ENCODE measurements at regions not wholly inside any gene's neighbourhood (a gene's known extent, or its start where the extent isn't known, plus 50 kb on each side); places are given as distances from the start of the nearest gene placed in this dataset.
"Not testable (repeated sequence)": the region's sequence is repeated elsewhere in the genome, so short reads cannot be mapped to it uniquely, and the experiment has no call there.

DNA sequence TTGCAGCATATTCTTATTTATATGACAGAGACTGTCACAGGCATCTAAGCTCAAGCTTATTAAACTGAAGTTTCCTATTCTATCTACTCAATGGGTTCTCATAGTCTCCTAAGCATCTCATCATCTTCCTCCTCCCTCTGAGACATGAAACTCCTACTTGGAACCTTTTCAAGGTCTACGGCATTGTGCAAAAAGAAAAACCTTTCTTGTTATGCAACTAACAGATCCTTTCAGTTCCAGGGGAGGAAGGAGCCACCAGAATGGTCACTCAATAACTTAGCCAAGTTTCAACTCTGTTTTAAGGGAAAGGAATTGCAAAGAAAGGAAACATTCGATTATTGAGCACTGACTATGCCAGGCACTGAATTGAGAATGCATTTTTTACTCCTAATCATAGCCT, 98.1 kb upstream of the RRN3 start:
- H3K4me1 ChIP-seq (ENCODE audit: insufficient read depth, low read length); H3K4me2 ChIP-seq (ENCODE audit: insufficient read depth, low read length); H2AFZ ChIP-seq (ENCODE audit: low read depth, low read length): not testable (repeated sequence)

DNA sequence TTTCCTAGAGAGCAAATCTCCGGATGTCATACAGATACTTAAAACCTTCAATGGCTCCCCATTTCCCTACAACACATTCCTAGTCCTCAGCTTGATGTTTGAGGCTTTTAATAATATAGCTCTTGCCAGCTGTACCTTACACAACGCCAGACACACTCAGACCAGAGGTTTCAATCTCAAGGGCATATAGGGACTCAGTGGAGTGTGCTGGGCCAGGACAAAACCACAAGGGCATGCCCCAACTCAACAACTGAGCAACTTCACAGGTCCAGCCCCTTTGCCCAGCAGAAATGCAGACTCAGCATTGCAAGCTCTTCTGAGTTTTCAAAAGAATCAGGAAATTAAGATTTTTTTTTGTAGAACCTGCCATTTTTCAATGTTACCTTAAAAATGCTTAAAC, 95.4 kb upstream of the RRN3 start:
- H2AFZ ChIP-seq (ENCODE audit: low read depth, low read length); H4K20me1 ChIP-seq (ENCODE audit: insufficient read depth, low read length); H3K4me2 ChIP-seq (ENCODE audit: insufficient read depth, low read length); ATAC-seq (ENCODE audit: insufficient read depth, low read depth); H3K79me2 ChIP-seq (ENCODE audit: insufficient read depth, low read length); H3K27ac ChIP-seq (ENCODE audit: low read length); H3K9ac ChIP-seq (ENCODE audit: low read depth, low read length); H3K9me3 ChIP-seq (ENCODE audit: insufficient read depth, low read length, severe bottlenecking); H3K4me3 ChIP-seq (ENCODE audit: low read depth in 1 of 2, low read length in 2 of 2); H3K4me1 ChIP-seq (ENCODE audit: insufficient read depth, low read length); H3K36me3 ChIP-seq (ENCODE audit: insufficient read depth, low read length); H3K27me3 ChIP-seq (ENCODE audit: insufficient read depth, low read length, poor library complexity); DNase-seq: not testable (repeated sequence)

More for the DNA sequence above, 98.1 kb upstream of the RRN3 start:
- not testable (repeated sequence) for H3K4me3 ChIP-seq (ENCODE audit: low read depth in 1 of 2, low read length in 2 of 2); H4K20me1 ChIP-seq (ENCODE audit: insufficient read depth, low read length); DNase-seq; H3K36me3 ChIP-seq (ENCODE audit: insufficient read depth, low read length); H3K9ac ChIP-seq (ENCODE audit: low read depth, low read length); H3K9me3 ChIP-seq (ENCODE audit: insufficient read depth, low read length, severe bottlenecking); H3K27ac ChIP-seq (ENCODE audit: low read length); H3K27me3 ChIP-seq (ENCODE audit: insufficient read depth, low read length, poor library complexity); ATAC-seq (ENCODE audit: insufficient read depth, low read depth); H3K79me2 ChIP-seq (ENCODE audit: insufficient read depth, low read length)
